ENCODE measurements at regions not wholly inside any gene's neighbourhood (a gene's known extent, or its start where the extent isn't known, plus 50 kb on each side); places are given as distances from the start of the nearest gene placed in this dataset.

- TF ChIP-seq, protein P1, sequence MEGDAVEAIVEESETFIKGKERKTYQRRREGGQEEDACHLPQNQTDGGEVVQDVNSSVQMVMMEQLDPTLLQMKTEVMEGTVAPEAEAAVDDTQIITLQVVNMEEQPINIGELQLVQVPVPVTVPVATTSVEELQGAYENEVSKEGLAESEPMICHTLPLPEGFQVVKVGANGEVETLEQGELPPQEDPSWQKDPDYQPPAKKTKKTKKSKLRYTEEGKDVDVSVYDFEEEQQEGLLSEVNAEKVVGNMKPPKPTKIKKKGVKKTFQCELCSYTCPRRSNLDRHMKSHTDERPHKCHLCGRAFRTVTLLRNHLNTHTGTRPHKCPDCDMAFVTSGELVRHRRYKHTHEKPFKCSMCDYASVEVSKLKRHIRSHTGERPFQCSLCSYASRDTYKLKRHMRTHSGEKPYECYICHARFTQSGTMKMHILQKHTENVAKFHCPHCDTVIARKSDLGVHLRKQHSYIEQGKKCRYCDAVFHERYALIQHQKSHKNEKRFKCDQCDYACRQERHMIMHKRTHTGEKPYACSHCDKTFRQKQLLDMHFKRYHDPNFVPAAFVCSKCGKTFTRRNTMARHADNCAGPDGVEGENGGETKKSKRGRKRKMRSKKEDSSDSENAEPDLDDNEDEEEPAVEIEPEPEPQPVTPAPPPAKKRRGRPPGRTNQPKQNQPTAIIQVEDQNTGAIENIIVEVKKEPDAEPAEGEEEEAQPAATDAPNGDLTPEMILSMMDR (conservative IDR thresholded peaks at IDR 0.05), result no peak
- TF ChIP-seq ZFX (IDR thresholded peaks at IDR 0.05), result no peak
These were observed 2190.6 kb upstream of the TENM3 start for GRCh38 chr4:180052629-180053028.

Data from C4-2B (cell line).